Endodermal cell (in vitro differentiated cells): ENCODE measurements at regions not wholly inside any gene's neighbourhood (a gene's known extent, or its start where the extent isn't known, plus 50 kb on each side); places are given as distances from the start of the nearest gene placed in this dataset.
A peak's percentile ranks its signal among the peaks of the same experiment; 100 is the strongest.

ENCODE experiments used
- DNase-seq: peaks from one replicate; pipeline ENCODE4 v3.0.0-alpha.2; 2017
- H3K27ac ChIP-seq: 2 replicates; pipeline ENCODE4 v1.5.1; 2013; ENCODE audit warnings: mild to moderate bottlenecking, low read depth, low read length, moderate library complexity
- H3K27me3 ChIP-seq: 2 replicates; pipeline ENCODE4 v1.6.1; 2013; ENCODE audit warnings: mild to moderate bottlenecking, low read length, moderate library complexity; ENCODE audit not compliant: insufficient read depth, control insufficient read depth, poor library complexity, severe bottlenecking
- H3K36me3 ChIP-seq: 2 replicates; pipeline ENCODE4 v1.7.0; 2013; ENCODE audit warnings: mild to moderate bottlenecking, low read length, moderate library complexity; ENCODE audit not compliant: control insufficient read depth, insufficient read depth
- H3K4me1 ChIP-seq: one replicate; pipeline ENCODE4 v1.7.0; 2013; ENCODE audit warnings: low read length; ENCODE audit not compliant: control insufficient read depth, insufficient read depth
- H3K4me3 ChIP-seq: 2 replicates; pipeline ENCODE4 v1.5.1; 2013; ENCODE audit warnings: mild to moderate bottlenecking, low read length, moderate library complexity
- H3K9ac ChIP-seq: 2 replicates; pipeline ENCODE4 v1.6.1; 2013; ENCODE audit warnings: mild to moderate bottlenecking, low read length, moderate library complexity; ENCODE audit not compliant: poor library complexity, severe bottlenecking; ENCODE audit errors: extremely low read depth
- H3K9me3 ChIP-seq: 2 replicates; pipeline ENCODE4 v1.6.1; 2013; ENCODE audit warnings: mild to moderate bottlenecking, low read length, moderate library complexity; ENCODE audit not compliant: control insufficient read depth
- H3K27ac Mint-ChIP-seq: 2 replicates; pipeline ENCODE4 v1.8.0; 2020; ENCODE audit warnings: mixed read lengths
- H3K27me3 Mint-ChIP-seq: 2 replicates; pipeline ENCODE4 v1.8.0; 2021; ENCODE audit warnings: mild to moderate bottlenecking, mixed read lengths; ENCODE audit not compliant: insufficient read depth
- H3K36me3 Mint-ChIP-seq: 2 replicates; pipeline ENCODE4 v1.8.0; 2020; ENCODE audit warnings: low read depth, mixed read lengths
- H3K4me1 Mint-ChIP-seq: 2 replicates; pipeline ENCODE4 v1.8.0; 2020; ENCODE audit warnings: mixed read lengths
- H3K4me3 Mint-ChIP-seq: 2 replicates; pipeline ENCODE4 v1.8.0; 2020; ENCODE audit warnings: mild to moderate bottlenecking, moderate library complexity, mixed read lengths
- H3K9me3 Mint-ChIP-seq: 2 replicates; pipeline ENCODE4 v1.8.0; 2020; ENCODE audit warnings: mild to moderate bottlenecking, mixed read lengths
- CTCF ChIP-seq: fragments of 200-600 bp; sonication (generic); conservative IDR thresholded peaks from 2 replicates; pipeline ENCODE4 v1.5.0; 2021; ENCODE audit warnings: antibody characterized with exemption, mild to moderate bottlenecking
- whole genome bisulfite sequencing, 2 experiments: methylation state at CpG; one replicate each; pipeline versions ENCODE4 v1.1.5 to v1.1.7; 2013; ENCODE audit warnings: missing lambda C conversion rate in 2 of 2, mixed read lengths in 1 of 2; ENCODE audit not compliant: insufficient coverage in 1 of 2, insufficient read length in 1 of 2; 5-methylcytosine and 5-hydroxymethylcytosine counted together

- H3K27ac ChIP-seq, result no peak overlapping the region
- H3K36me3 ChIP-seq, result no peaks in the 10 kb centered on the region
- H3K27me3 ChIP-seq, result no peaks in the 10 kb centered on the region
- H3K9me3 Mint-ChIP-seq, result no peaks in the 10 kb centered on the region
- TF ChIP-seq CTCF, result no peak
- H3K4me1 Mint-ChIP-seq, result peaks cover 10% of the 10 kb centered on the region
- no peak overlapping the region for H3K9ac ChIP-seq
- no peak overlapping the region for H3K4me3 ChIP-seq
- H3K27me3 Mint-ChIP-seq, result no peaks in the 10 kb centered on the region
- DNase-seq, result peak; percentile 71
- peaks cover 4% of the 10 kb centered on the region for H3K4me1 ChIP-seq
- H3K27ac Mint-ChIP-seq, result peak overlapping the region; percentile 64
- no peak overlapping the region for H3K4me3 Mint-ChIP-seq
- no peaks in the 10 kb centered on the region for H3K36me3 Mint-ChIP-seq
- no peaks in the 10 kb centered on the region for H3K9me3 ChIP-seq
- 65% methylated on average over 2 of the region's 3 CpGs; no CpG with 5 or more reads in 1 of the 2 experiments for WGBS, 2 experiments
Measured at GRCh38 chr13:85666356-85666755, 132.9 kb downstream of the SLITRK6 start.

GRCh38 chr13:85665286-85665685, 133.9 kb downstream of the SLITRK6 start:
- H3K36me3 ChIP-seq, result no peaks in the 10 kb centered on the region
- H3K27ac ChIP-seq, result no peak overlapping the region
- no peaks in the 10 kb centered on the region for H3K9me3 ChIP-seq
- 87 to 92% methylated on average over 4 of the region's 4 CpGs for WGBS, 2 experiments
- H3K36me3 Mint-ChIP-seq, result no peaks in the 10 kb centered on the region
- no peaks in the 10 kb centered on the region for H3K27me3 Mint-ChIP-seq
- peaks cover 4% of the 10 kb centered on the region for H3K4me1 ChIP-seq
- H3K9me3 Mint-ChIP-seq, result no peaks in the 10 kb centered on the region
- no peak for TF ChIP-seq CTCF
- H3K4me3 Mint-ChIP-seq, result no peak overlapping the region
- no peaks in the 10 kb centered on the region for H3K27me3 ChIP-seq
- H3K4me1 Mint-ChIP-seq, result peaks cover 8% of the 10 kb centered on the region
- H3K4me3 ChIP-seq, result no peak overlapping the region
- no peak overlapping the region for H3K9ac ChIP-seq
- no peak for DNase-seq
- peak overlapping the region; percentile 32 for H3K27ac Mint-ChIP-seq

GRCh38 chr13:85663856-85664255, 135.4 kb downstream of the SLITRK6 start:
- no peak for DNase-seq
- WGBS, 2 experiments, result 80 to 94% methylated on average over 1 of the region's 1 CpG
- Mint-ChIP-seq H3K9me3 (peaks cover 3% of the 10 kb centered on the region), H3K4me3 (no peak overlapping the region), H3K36me3 (no peaks in the 10 kb centered on the region), H3K27ac (no peak overlapping the region), H3K4me1 (peaks cover 8% of the 10 kb centered on the region), H3K27me3 (no peaks in the 10 kb centered on the region)
- Histone ChIP-seq H3K4me3 (no peak overlapping the region), H3K27me3 (no peaks in the 10 kb centered on the region), H3K36me3 (no peaks in the 10 kb centered on the region), H3K9ac (no peak overlapping the region), H3K27ac (no peak overlapping the region), H3K4me1 (peaks cover 4% of the 10 kb centered on the region), H3K9me3 (no peaks in the 10 kb centered on the region)
- TF ChIP-seq CTCF, result no peak
